GM18505 (cell line): ENCODE measurements at regions not wholly inside any gene's neighbourhood (a gene's known extent, or its start where the extent isn't known, plus 50 kb on each side); places are given as distances from the start of the nearest gene placed in this dataset.

Source experiments
- ATAC-seq: cut with Tn5 transposase; IDR thresholded peaks from one replicate; pipeline ENCODE4 v1.9.1; 2021; ENCODE audit not compliant: unreplicated experiment
- POLR2A ChIP-seq: IDR thresholded peaks from 4 replicates; pipeline ENCODE4 v1.6.1; 2011; ENCODE audit warnings: borderline replicate concordance; ENCODE audit not compliant: insufficient read depth, insufficient read length; ENCODE audit errors: extremely low read depth

- no peak for ATAC-seq
Measured at GRCh38 chr11:133697603-133698180, 147.6 kb downstream of the SPATA19 start.

GRCh38 chr11:133697161-133697560 is 148.2 kb downstream of the SPATA19 start:
- no peak for TF ChIP-seq POLR2A
- ATAC-seq = no peak

More at GRCh38 chr11:133697603-133698180, 147.6 kb downstream of the SPATA19 start:
- no peak for TF ChIP-seq POLR2A

GRCh38 chr11:133695387-133695786 is 149.9 kb downstream of the SPATA19 start:
- no peak for TF ChIP-seq POLR2A
- ATAC-seq = no peak

- TF ChIP-seq POLR2A = no peak
- no peak for ATAC-seq
Measured at GRCh38 chr11:133694701-133695100, 150.6 kb downstream of the SPATA19 start.

GRCh38 chr11:133693110-133693509 is 152.2 kb downstream of the SPATA19 start:
- no peak for TF ChIP-seq POLR2A
- no peak for ATAC-seq

GRCh38 chr11:133692126-133692934 is 153.0 kb downstream of the SPATA19 start:
- ATAC-seq = no peak
- no peak for TF ChIP-seq POLR2A

- ATAC-seq = no peak
- TF ChIP-seq POLR2A = no peak
Measured at GRCh38 chr11:133687781-133688180, 155.5 kb upstream of the OPCML start.

- no peak for ATAC-seq
- no peak for TF ChIP-seq POLR2A
Measured at GRCh38 chr11:133681901-133682300, 149.6 kb upstream of the OPCML start.

- no peak for TF ChIP-seq POLR2A
- ATAC-seq = no peak
Measured at GRCh38 chr11:133679896-133680295, 147.6 kb upstream of the OPCML start.

GRCh38 chr11:133678191-133678590 is 145.9 kb upstream of the OPCML start:
- ATAC-seq = no peak
- no peak for TF ChIP-seq POLR2A

GRCh38 chr11:133677387-133677786 is 145.1 kb upstream of the OPCML start:
- no peak for ATAC-seq
- TF ChIP-seq POLR2A = no peak

- ATAC-seq = no peak
- TF ChIP-seq POLR2A = no peak
Measured at GRCh38 chr11:133676265-133676664, 144.0 kb upstream of the OPCML start.

- no peak for TF ChIP-seq POLR2A
- no peak for ATAC-seq
Measured at GRCh38 chr11:133669371-133670053, 137.2 kb upstream of the OPCML start.

GRCh38 chr11:133663135-133663985 is 131.1 kb upstream of the OPCML start:
- TF ChIP-seq POLR2A = no peak
- ATAC-seq = no peak

GRCh38 chr11:133661846-133662245 is 129.5 kb upstream of the OPCML start:
- no peak for ATAC-seq
- no peak for TF ChIP-seq POLR2A
